ENCODE measurements at regions not wholly inside any gene's neighbourhood (a gene's known extent, or its start where the extent isn't known, plus 50 kb on each side); places are given as distances from the start of the nearest gene placed in this dataset.

GRCh38 chr6:26290941-26291340 lies 74.1 kb upstream of the BTN3A2 start:
- H3K4me2 ChIP-seq (ENCODE audit: low read length) = no peak overlapping the region
- no peak overlapping the region for H2AFZ ChIP-seq
- no peak overlapping the region for H3K4me3 ChIP-seq (ENCODE audit: low read depth, low read length)
- no peaks in the 10 kb centered on the region for H3K27me3 ChIP-seq (ENCODE audit: control insufficient read depth, insufficient read depth, low read length)
- no peak for TF ChIP-seq CTCF (IDR thresholded peaks at IDR 0.05)
- no peak overlapping the region for H3K27ac ChIP-seq
- H3K36me3 ChIP-seq (ENCODE audit: control insufficient read depth, insufficient read depth, low read length) = no peaks in the 10 kb centered on the region
- no peaks in the 10 kb centered on the region for H3K9me3 ChIP-seq (ENCODE audit: control insufficient read depth, low read length)
- no peaks in the 10 kb centered on the region for H3K4me1 ChIP-seq
- H3K79me2 ChIP-seq = no peaks in the 10 kb centered on the region
- no peak overlapping the region for H3K9ac ChIP-seq

GRCh38 chr6:26292709-26293108 lies 72.3 kb upstream of the BTN3A2 start:
- no peak overlapping the region for H3K27ac ChIP-seq
- H2AFZ ChIP-seq = no peak overlapping the region
- H3K9me3 ChIP-seq (ENCODE audit: control insufficient read depth, low read length) = no peaks in the 10 kb centered on the region
- no peaks in the 10 kb centered on the region for H3K36me3 ChIP-seq (ENCODE audit: control insufficient read depth, insufficient read depth, low read length)
- TF ChIP-seq CTCF (IDR thresholded peaks at IDR 0.05) = no peak
- no peaks in the 10 kb centered on the region for H3K4me1 ChIP-seq
- H3K9ac ChIP-seq = no peak overlapping the region
- H3K4me2 ChIP-seq (ENCODE audit: low read length) = no peak overlapping the region
- H3K79me2 ChIP-seq = no peaks in the 10 kb centered on the region
- no peak overlapping the region for H3K4me3 ChIP-seq (ENCODE audit: low read depth, low read length)
- no peaks in the 10 kb centered on the region for H3K27me3 ChIP-seq (ENCODE audit: control insufficient read depth, insufficient read depth, low read length)

GRCh38 chr6:26294302-26294701 lies 70.7 kb upstream of the BTN3A2 start:
- no peaks in the 10 kb centered on the region for H3K9me3 ChIP-seq (ENCODE audit: control insufficient read depth, low read length)
- TF ChIP-seq CTCF (IDR thresholded peaks at IDR 0.05) = no peak
- H3K4me3 ChIP-seq (ENCODE audit: low read depth, low read length) = no peak overlapping the region
- no peaks in the 10 kb centered on the region for H3K79me2 ChIP-seq
- no peaks in the 10 kb centered on the region for H3K4me1 ChIP-seq
- no peaks in the 10 kb centered on the region for H3K36me3 ChIP-seq (ENCODE audit: control insufficient read depth, insufficient read depth, low read length)
- H3K27me3 ChIP-seq (ENCODE audit: control insufficient read depth, insufficient read depth, low read length) = no peaks in the 10 kb centered on the region
- H3K4me2 ChIP-seq (ENCODE audit: low read length) = no peak overlapping the region
- H3K27ac ChIP-seq = no peak overlapping the region
- H3K9ac ChIP-seq = no peak overlapping the region
- H2AFZ ChIP-seq = no peak overlapping the region

- Histone ChIP-seq H3K36me3 (ENCODE audit: control insufficient read depth, insufficient read depth, low read length) (no peaks in the 10 kb centered on the region), H3K4me2 (ENCODE audit: low read length) (peak overlapping the region; percentile 30), H3K79me2 (no peaks in the 10 kb centered on the region), H3K9me3 (ENCODE audit: control insufficient read depth, low read length) (no peaks in the 10 kb centered on the region), H3K27me3 (ENCODE audit: control insufficient read depth, insufficient read depth, low read length) (no peaks in the 10 kb centered on the region), H3K4me3 (ENCODE audit: low read depth, low read length) (no peak overlapping the region), H3K9ac (no peak overlapping the region), H3K4me1 (no peaks in the 10 kb centered on the region), H3K27ac (no peak overlapping the region), H2AFZ (no peak overlapping the region)
- no peak for TF ChIP-seq CTCF (IDR thresholded peaks at IDR 0.05)
Measured at GRCh38 chr6:26295691-26296555, 69.1 kb upstream of the BTN3A2 start.

- Histone ChIP-seq H3K79me2 (no peaks in the 10 kb centered on the region), H3K4me1 (no peaks in the 10 kb centered on the region), H3K27me3 (ENCODE audit: control insufficient read depth, insufficient read depth, low read length) (no peaks in the 10 kb centered on the region), H3K9me3 (ENCODE audit: control insufficient read depth, low read length) (no peaks in the 10 kb centered on the region), H3K27ac (no peak overlapping the region), H2AFZ (no peak overlapping the region), H3K36me3 (ENCODE audit: control insufficient read depth, insufficient read depth, low read length) (no peaks in the 10 kb centered on the region), H3K4me2 (ENCODE audit: low read length) (no peak overlapping the region), H3K9ac (no peak overlapping the region), H3K4me3 (ENCODE audit: low read depth, low read length) (no peak overlapping the region)
- TF ChIP-seq CTCF (IDR thresholded peaks at IDR 0.05) = no peak
Measured at GRCh38 chr6:26296556-26296856, 68.5 kb upstream of the BTN3A2 start.
